ENCODE measurements at regions not wholly inside any gene's neighbourhood (a gene's known extent, or its start where the extent isn't known, plus 50 kb on each side); places are given as distances from the start of the nearest gene placed in this dataset.

DNA sequence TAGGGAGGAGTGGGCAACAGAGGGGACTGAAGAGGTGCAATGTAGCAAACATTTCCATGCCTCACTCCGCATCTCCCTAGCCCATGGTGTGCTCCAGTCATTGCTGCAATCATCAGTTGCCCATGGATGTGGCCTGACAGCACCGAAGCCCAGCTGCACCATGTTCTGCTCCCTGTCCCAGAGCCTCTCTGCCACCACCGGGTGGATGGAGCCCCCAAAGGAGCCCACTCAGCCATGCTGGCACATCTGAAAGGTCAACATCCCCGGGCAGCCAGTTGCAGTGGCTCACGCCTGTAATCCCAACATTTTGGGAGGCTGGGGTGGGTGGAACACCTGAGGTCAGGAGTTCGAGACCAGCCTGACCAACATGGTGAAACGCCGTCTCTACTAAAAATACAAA, 336.4 kb upstream of the ZMIZ1 start:
- Mint-ChIP-seq H3K27ac (no peak overlapping the region), H3K9me3 (ENCODE audit: insufficient read depth) (peaks cover 2% of the 10 kb centered on the region), H3K4me3 (no peak overlapping the region), H3K27me3 (peaks cover 19% of the 10 kb centered on the region), H3K4me1 (no peaks in the 10 kb centered on the region)
- ChIA-PET CTCF (no interaction called here), POLR2A (no interaction called here)
- intact Hi-C loops (cut with micrococcal nuclease) = no loop called here
- no peaks in the 10 kb centered on the region for H3K79me2 ChIP-seq (ENCODE audit: control insufficient read depth, insufficient read depth, low read length)
- H3K4me1 ChIP-seq (ENCODE audit: control insufficient read depth in 2 of 2, insufficient read depth in 2 of 2, low read length in 2 of 2) = no peaks in the 10 kb centered on the region
- H3K4me2 ChIP-seq (replicated peaks; ENCODE audit: low read depth, low read length, poor library complexity, severe bottlenecking) = no peak overlapping the region
- no peaks in the 10 kb centered on the region for H3K9me3 ChIP-seq (ENCODE audit: control extremely low read depth in 1 of 3, control insufficient read depth in 2 of 3, insufficient read depth in 1 of 3, low read length in 2 of 3)
- no peaks in the 10 kb centered on the region for H4K20me1 ChIP-seq (ENCODE audit: control insufficient read depth, insufficient read depth, low read length, poor library complexity, severe bottlenecking)
- H3K27ac ChIP-seq (ENCODE audit: low read length in 2 of 2) = no peak overlapping the region
- ATAC-seq (ENCODE audit: low read depth) = no peak
- H3K4me3 ChIP-seq (ENCODE audit: control extremely low read depth in 1 of 5, extremely low read depth in 1 of 5, insufficient read depth in 1 of 5, low read depth in 2 of 5, low read length in 4 of 5) = no peak overlapping the region
- no peaks in the 10 kb centered on the region for H3K36me3 ChIP-seq (replicated peaks in 1 of 2; ENCODE audit: control extremely low read depth in 1 of 2, control insufficient read depth in 1 of 2, extremely low read depth in 1 of 2, insufficient read depth in 2 of 2, low read length in 1 of 2)
- no peak overlapping the region for H2AFZ ChIP-seq (ENCODE audit: insufficient read depth, low read depth, low read length, poor library complexity, severe bottlenecking)
- TF ChIP-seq EZH2 (IDR thresholded peaks at IDR 0.05; ENCODE audit: borderline replicate concordance, insufficient read depth, low read depth, low read length, poor library complexity, severe bottlenecking) = no peak
- TF ChIP-seq, protein P1, sequence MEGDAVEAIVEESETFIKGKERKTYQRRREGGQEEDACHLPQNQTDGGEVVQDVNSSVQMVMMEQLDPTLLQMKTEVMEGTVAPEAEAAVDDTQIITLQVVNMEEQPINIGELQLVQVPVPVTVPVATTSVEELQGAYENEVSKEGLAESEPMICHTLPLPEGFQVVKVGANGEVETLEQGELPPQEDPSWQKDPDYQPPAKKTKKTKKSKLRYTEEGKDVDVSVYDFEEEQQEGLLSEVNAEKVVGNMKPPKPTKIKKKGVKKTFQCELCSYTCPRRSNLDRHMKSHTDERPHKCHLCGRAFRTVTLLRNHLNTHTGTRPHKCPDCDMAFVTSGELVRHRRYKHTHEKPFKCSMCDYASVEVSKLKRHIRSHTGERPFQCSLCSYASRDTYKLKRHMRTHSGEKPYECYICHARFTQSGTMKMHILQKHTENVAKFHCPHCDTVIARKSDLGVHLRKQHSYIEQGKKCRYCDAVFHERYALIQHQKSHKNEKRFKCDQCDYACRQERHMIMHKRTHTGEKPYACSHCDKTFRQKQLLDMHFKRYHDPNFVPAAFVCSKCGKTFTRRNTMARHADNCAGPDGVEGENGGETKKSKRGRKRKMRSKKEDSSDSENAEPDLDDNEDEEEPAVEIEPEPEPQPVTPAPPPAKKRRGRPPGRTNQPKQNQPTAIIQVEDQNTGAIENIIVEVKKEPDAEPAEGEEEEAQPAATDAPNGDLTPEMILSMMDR (IDR thresholded peaks at IDR 0.05) = no peak
- H3K27me3 ChIP-seq (replicated peaks in 1 of 4; ENCODE audit: control extremely low read depth in 1 of 4, control insufficient read depth in 3 of 4, insufficient read depth in 4 of 4, low read length in 3 of 4) = peaks cover 0 to 4% (median 0%) of the 10 kb centered on the region in 4 experiments
- DNase-seq = no peak
- H3K9ac ChIP-seq (ENCODE audit: low read length) = no peak overlapping the region
- WGBS (ENCODE audit: insufficient coverage) = 91% methylated on average over 6 of the region's 8 CpGs

DNA sequence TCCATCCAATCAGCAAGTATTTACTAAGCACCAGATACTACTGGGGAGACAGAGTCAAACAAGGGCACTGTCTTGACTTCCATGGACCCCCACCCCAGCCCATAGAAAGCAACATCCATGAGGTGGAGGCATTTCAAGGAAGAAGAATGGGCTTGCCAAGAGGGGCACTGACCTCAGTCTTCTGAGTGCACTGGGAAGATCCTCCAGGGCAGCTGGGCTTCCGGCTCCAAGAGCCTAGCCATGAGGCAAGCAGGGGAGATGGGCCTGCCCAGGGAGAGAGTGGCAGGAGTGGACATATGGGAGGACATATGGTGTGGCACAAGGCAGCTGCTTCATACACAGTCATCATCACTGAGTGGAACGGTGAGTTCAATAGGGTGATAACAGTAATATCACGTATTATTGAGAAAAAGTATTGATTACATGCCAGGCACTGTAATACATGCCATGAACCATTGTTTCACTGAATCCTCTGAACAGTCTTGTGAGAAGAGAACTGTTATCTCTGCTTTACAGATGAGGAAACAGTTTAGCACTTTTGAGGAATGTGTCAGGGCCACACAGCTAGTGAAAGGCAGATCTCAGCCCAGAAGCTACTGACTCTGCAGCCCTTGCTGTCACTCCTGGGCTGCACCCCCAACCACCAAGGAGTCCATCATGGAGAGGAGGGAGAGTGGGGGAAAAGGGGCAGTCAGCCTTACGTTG, 331.7 kb upstream of the ZMIZ1 start:
- intact Hi-C loops (cut with micrococcal nuclease) = no loop called here
- peaks cover 3% of the 10 kb centered on the region for H3K9me3 Mint-ChIP-seq (ENCODE audit: insufficient read depth)
- Histone ChIP-seq H3K27ac (ENCODE audit: low read length in 2 of 2) (no peak overlapping the region), H3K4me1 (ENCODE audit: control insufficient read depth in 2 of 2, insufficient read depth in 2 of 2, low read length in 2 of 2) (no peaks in the 10 kb centered on the region), H3K4me3 (ENCODE audit: control extremely low read depth in 1 of 5, extremely low read depth in 1 of 5, insufficient read depth in 1 of 5, low read depth in 2 of 5, low read length in 4 of 5) (no peak overlapping the region), H4K20me1 (ENCODE audit: control insufficient read depth, insufficient read depth, low read length, poor library complexity, severe bottlenecking) (no peaks in the 10 kb centered on the region), H2AFZ (ENCODE audit: insufficient read depth, low read depth, low read length, poor library complexity, severe bottlenecking) (no peak overlapping the region), H3K4me2 (replicated peaks; ENCODE audit: low read depth, low read length, poor library complexity, severe bottlenecking) (no peak overlapping the region), H3K27me3 (replicated peaks in 1 of 4; ENCODE audit: control extremely low read depth in 1 of 4, control insufficient read depth in 3 of 4, insufficient read depth in 4 of 4, low read length in 3 of 4) (peaks cover 0 to 2% (median 0%) of the 10 kb centered on the region in 4 experiments), H3K79me2 (ENCODE audit: control insufficient read depth, insufficient read depth, low read length) (no peaks in the 10 kb centered on the region), H3K36me3 (replicated peaks in 1 of 2; ENCODE audit: control extremely low read depth in 1 of 2, control insufficient read depth in 1 of 2, extremely low read depth in 1 of 2, insufficient read depth in 2 of 2, low read length in 1 of 2) (no peaks in the 10 kb centered on the region), H3K9ac (ENCODE audit: low read length) (no peak overlapping the region), H3K9me3 (ENCODE audit: control extremely low read depth in 1 of 3, control insufficient read depth in 2 of 3, insufficient read depth in 1 of 3, low read length in 2 of 3) (no peaks in the 10 kb centered on the region)
- TF ChIP-seq, protein P1 (IDR thresholded peaks at IDR 0.05) = no peak
- TF ChIP-seq EZH2 (IDR thresholded peaks at IDR 0.05; ENCODE audit: borderline replicate concordance, insufficient read depth, low read depth, low read length, poor library complexity, severe bottlenecking) = no peak
- ChIA-PET CTCF (no interaction called here), POLR2A (no interaction called here)
- no peak overlapping the region for H3K4me3 Mint-ChIP-seq
- H3K27me3 Mint-ChIP-seq = peaks cover 23% of the 10 kb centered on the region
- no peak overlapping the region for H3K27ac Mint-ChIP-seq
- H3K4me1 Mint-ChIP-seq = no peaks in the 10 kb centered on the region
- WGBS (ENCODE audit: insufficient coverage) = 74% methylated on average over 4 of the region's 4 CpGs
- DNase-seq (no peak), ATAC-seq (ENCODE audit: low read depth) (no peak)
